GM19025 (cell line): ENCODE measurements at regions not wholly inside any gene's neighbourhood (a gene's known extent, or its start where the extent isn't known, plus 50 kb on each side); places are given as distances from the start of the nearest gene placed in this dataset.
"Not testable (repeated sequence)": the region's sequence is repeated elsewhere in the genome, so short reads cannot be mapped to it uniquely, and the experiment has no call there.

ENCODE experiments used
- ATAC-seq: cut with Tn5 transposase; IDR thresholded peaks from one replicate; pipeline ENCODE4 v1.9.1; 2021; ENCODE audit warnings: mild to moderate bottlenecking, low read depth, moderate library complexity; ENCODE audit not compliant: unreplicated experiment

DNA sequence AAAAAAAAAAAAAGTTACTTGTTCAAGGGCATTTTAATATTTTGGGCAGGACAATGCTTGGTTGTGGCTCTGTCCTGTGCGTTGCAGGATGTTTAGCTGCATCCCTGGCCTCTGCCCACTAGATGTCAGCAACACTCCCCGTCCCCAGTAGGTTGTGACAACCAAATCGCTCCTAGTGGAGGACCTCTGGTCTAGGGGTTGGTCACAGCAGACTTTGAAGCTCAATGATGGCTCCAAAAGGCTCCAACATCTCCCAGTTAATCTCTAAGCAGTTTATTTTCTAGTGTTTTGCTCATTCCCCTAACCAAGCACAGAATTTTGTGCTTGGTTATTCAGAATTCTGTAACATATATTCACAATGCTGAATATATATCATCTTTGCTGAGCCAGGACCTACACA lies 67.0 kb downstream of the CHRNA1 start:
- peak; percentile 91 for ATAC-seq

DNA sequence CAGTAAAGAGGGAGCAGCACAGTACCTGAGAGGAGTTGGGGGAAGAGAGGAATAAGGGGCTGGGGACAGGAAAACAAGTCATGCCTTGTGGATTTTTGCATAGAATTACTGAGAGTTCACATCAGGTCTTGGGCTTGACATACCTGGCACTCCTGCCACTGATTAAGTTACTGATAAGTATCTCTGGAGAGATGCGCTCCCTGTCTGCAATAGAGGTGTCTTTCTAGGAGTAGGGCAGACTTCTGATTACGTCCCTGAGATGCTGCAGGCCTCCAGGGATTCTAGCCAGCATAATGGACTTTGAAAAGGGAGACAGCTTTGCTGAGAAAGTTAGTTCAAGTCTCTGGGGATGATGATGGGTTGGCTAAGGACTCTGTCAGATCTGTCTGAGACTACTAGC lies 69.4 kb downstream of the CHRNA1 start:
- no peak for ATAC-seq

DNA sequence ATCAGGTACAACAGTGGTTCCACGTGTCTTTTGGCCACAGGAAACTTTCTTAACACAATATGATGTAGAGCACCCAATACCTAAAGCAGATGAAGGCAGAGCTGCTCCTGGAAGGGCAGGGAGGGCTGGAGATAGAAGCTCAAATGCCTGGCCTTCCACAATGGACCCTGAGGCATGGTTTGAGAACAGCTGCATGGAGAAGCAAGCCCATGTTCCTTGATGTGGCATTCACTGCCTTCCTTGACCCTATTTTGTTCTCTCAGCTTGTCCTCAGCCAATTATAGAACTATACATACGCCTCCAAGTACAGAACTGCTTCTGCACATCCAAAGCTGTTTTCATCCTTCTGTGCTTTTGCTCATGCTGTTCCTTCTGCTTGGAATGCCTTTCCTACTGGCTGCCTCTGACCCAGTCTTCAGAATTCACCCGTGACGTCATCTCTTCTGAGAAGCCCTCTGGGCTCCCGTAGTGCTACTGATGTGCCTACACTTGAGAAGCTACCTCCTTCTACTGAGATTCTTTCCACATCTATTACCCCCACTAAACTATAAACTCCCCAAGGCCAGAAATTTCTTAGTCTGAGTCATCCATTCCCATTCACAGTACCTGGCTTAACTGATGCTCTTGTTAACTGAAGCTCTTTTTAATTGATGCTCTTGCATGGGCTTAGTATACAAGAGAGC lies 69.9 kb downstream of the CHRNA1 start:
- no peak for ATAC-seq

- ATAC-seq, result no peak
Measured at GRCh38 chr2:174693344-174693743, 70.9 kb downstream of the CHRNA1 start.

DNA sequence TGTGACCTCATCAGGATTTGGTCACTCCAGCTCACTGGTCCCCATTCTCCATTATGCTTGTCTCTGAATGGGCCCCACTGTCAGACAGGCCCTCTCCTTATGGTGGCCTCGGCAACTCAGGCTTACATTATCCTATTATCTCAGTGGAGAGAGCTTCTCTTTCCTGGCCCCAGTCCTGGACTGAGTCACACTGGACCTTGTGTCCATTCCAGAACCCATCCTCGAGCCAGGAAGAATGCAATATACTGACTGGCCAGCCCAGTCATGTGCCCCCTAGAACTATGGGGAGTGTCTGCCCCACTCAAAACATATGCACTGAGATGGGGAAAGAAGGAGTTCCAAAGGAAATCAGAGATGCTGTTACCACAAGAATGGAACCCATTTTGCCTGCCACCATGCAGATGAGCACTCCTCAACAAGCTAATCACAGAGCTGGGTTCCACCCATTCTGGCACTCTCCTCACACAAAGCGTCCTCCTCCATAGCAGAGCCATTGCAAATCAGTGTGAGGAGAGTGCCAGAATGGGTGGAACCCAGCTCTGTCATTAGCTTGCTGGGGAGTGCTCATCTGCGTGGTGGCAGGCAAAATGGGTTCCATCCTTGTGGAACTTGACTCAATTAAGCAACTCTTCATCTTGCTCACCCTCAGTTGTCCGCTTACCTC lies 71.9 kb downstream of the CHRNA1 start:
- ATAC-seq, result no peak

DNA sequence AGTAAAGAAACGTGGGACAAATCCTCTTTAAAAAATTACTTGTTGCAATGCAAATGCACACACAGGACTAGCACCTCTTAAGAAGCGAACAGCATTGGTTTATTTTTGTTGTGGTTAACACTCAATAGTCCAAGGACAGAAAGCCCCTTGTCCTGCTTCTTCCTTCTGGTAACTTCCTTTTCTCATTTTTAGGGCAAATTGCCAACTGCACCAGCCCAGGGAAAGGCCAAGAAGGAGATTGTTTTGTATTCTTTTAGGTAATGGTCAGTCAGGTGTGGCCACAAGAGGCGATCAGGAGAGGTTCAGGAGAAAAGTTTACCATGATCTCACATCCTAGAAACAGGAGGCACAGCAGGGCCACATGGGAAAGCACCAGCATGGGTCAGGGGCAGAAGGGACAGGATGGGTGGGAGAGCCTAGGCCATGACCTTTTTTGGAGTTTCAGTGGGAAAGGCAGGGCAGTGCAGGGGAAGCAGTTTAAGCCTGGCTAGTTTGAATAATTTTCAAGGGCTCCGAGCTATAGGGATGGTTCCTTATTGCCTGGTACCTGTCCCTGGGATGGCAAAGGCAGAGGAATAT lies 73.0 kb downstream of the CHRNA1 start:
- no peak for ATAC-seq

- no peak for ATAC-seq
Measured at GRCh38 chr2:174690026-174690425, 74.2 kb downstream of the CHRNA1 start.

GRCh38 chr2:174688079-174688478 lies 76.2 kb downstream of the CHRNA1 start:
- ATAC-seq, result no peak

DNA sequence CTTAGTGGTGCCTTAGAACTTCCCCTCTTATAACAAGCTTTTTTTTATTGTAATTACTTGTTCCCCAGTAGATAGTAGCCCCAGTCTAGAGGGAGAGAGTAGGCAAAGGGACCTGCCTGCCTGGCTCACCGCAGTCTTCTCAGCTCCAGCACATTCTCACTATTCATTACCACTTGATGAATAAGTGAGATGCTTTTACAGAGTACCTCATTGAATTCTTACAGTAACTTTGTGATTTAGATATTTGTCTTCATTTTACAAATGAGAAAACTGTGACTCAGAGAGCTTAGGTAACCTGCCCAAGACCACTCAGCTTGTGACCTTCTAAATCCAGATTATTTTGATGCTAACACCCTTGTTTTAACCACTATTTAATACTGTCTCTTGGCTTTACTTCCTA lies 77.8 kb downstream of the CHRNA1 start:
- ATAC-seq, result no peak

DNA sequence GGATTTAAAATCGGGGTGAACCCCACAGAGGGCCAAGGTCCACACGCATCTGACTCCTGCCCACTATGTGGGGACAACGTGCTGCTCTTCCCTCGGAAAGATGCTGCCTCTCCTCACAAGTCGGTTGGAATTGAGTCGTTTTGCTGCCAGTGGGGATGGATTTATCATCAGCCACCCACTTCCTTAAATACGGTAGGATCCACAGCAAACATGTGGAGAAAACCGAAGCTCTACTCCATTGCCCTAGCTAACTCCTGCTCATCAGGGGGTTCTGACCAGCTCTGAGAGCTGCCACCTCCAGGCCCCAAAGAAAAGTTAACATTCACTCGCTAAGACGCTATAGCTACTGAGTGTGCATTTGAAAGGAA lies 80.9 kb downstream of the CHRNA1 start:
- ATAC-seq, result no peak

GRCh38 chr2:174682578-174683391 lies 81.5 kb downstream of the CHRNA1 start:
- peak; percentile 56 for ATAC-seq

GRCh38 chr2:174682007-174682577 lies 82.2 kb downstream of the CHRNA1 start:
- peak; percentile 47 for ATAC-seq

DNA sequence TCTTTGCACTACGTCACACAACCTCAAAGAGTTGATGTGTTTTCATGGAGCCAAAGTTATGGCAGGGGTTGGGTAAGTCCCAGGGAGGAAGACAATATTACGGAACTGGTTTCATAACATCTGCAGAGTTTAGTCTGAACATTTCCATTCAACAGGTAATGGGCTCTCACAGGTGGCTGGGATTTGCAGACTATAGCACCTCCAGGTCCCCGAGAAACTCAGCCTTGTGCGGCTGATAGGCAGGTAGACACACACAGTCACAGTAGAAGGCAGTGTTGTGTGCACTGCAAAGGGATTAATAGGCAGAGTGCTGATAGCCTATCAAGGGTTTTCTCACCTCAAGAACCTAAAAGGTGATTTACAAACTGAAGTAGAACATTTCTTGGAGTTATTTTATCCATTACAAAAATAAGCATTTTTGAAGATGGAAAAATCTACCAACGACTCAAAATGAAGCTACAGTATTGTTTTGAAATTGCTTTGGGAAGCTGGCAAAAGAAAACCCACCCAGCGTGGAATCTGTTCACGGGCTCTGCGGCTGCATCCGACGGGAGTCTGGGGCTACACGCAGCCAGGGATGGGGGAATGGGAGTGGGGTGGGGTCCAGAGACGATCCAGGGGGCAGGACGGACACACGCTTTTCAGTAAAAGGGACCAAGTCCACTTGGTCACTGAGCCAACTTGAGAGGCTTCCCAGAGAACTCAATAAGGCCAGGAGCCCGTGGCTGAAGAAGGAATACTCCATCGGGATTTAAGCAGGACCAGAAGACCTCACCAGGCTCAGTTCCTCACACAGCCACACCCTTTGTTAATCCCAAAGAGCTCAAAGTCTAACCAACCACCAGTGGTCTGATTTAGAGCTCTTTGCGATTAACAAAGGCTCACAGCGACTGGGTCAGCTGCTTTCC lies 82.9 kb downstream of the CHRNA1 start:
- no peak for ATAC-seq

DNA sequence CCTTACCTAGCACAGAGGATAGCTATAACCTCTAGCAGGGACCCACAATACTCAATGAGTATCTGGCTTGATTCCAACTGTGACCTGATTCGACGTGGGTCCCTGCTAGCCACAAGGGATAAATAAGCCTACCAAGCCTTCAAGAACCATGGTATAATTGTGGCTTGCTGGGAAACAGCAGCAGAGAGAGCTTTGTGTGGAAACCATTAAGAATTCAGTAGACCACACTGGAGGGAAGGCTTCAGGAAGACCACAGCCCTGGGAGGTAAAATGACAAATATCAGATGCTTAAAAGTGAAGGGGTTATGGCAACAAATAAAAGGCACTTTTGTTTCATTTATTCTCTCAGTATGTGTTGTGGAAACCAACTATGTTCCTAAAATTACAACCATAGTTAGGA lies 82.6 kb upstream of the WIPF1 start:
- ATAC-seq, result no peak

DNA sequence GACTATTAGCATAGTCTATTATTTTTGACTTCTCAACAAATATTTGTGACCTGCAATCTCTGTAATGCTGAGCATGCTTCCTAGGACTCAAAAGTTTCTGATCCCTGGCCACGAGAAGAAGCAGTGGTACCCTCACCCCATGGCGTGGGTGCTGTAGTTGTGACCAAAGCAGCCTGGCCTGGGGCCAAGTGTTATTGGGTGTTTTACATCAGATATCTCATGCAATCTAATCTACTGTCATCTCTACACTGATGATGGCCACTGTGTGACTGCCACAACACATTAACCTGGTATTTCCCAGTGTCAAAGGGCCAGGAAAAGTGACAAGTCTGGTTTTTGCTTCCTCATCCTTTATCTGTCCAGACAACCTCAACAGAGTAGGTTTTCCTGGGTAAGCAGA lies 80.8 kb upstream of the WIPF1 start:
- ATAC-seq, result no peak

- no peak for ATAC-seq
Measured at GRCh38 chr2:174675615-174676014, 78.0 kb upstream of the WIPF1 start.

DNA sequence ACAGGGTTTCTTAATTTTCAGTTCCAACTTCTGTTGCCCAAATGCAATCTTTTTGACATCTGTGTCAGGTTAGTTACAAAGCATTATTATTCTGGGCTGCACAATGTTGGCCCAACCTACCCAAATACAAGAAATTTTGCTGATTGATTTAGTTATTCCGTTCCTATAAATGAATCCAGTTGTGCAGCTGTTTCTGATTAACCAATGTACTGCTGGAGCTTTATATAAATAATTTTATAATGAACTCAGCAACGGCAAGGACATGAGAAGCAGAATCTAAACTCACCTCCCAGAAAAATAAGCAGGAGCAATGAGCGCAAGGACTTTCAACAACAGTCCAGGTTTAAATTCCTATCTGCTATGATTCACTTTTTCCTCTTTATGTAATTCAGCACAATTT lies 76.3 kb upstream of the WIPF1 start:
- no peak for ATAC-seq

- no peak for ATAC-seq
Measured at GRCh38 chr2:174673440-174673839, 75.8 kb upstream of the WIPF1 start.

DNA sequence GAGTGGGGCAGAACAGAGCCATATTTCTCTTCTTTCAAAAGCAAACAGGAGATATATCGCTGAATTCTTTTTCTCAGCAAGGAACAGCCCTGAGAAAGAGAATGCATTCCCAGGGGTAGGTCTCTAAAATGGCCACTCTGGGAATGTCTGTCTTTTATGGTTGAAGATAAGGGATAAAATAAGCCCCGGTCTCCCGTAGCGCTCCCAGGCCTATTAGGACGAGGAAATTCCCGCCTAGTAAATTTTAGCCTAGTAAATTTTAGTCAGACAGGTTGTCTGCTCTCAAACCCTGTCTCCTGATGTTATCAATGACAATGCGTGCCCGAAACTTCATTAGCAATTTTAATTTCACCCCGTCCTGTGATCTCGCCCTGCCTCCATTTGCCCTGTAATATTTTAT lies 73.9 kb upstream of the WIPF1 start:
- ATAC-seq, result not testable (repeated sequence)

GRCh38 chr2:174670446-174670845 lies 72.8 kb upstream of the WIPF1 start:
- no peak for ATAC-seq
